Activated T-helper 17 cell treated with anti-CD3 and anti-CD28 coated beads, Interleukin-2, amount 50 U/mL, for 72 hours (primary cell): ENCODE measurements at regions not wholly inside any gene's neighbourhood (a gene's known extent, or its start where the extent isn't known, plus 50 kb on each side); places are given as distances from the start of the nearest gene placed in this dataset.

Experiments
- ATAC-seq: fragments of 150-1000 bp; cut with Tn5 transposase; replicated peaks from 2 replicates; pipeline ENCODE4 v1.10.0; 2021; ENCODE audit warnings: mild to moderate bottlenecking, moderate library complexity
- H3K27ac Mint-ChIP-seq: one replicate; pipeline ENCODE4 v1.8.0; 2022; ENCODE audit warnings: mixed read lengths
- H3K27me3 Mint-ChIP-seq: one replicate; pipeline ENCODE4 v1.8.0; 2022; ENCODE audit warnings: mixed read lengths
- H3K36me3 Mint-ChIP-seq: one replicate; pipeline ENCODE4 v1.8.0; 2022; ENCODE audit warnings: low read depth, mild to moderate bottlenecking, mixed read lengths
- H3K4me1 Mint-ChIP-seq: one replicate; pipeline ENCODE4 v1.8.0; 2022; ENCODE audit warnings: mixed read lengths
- H3K4me3 Mint-ChIP-seq: one replicate; pipeline ENCODE4 v1.8.0; 2022; ENCODE audit warnings: mild to moderate bottlenecking, mixed read lengths
- H3K9me3 Mint-ChIP-seq: one replicate; pipeline ENCODE4 v1.8.0; 2022; ENCODE audit warnings: mixed read lengths

GRCh38 chr5:106595864-106596263 is 1074.9 kb downstream of the EFNA5 start:
- no peaks in the 10 kb centered on the region for H3K4me1 Mint-ChIP-seq
- no peak overlapping the region for H3K27ac Mint-ChIP-seq
- H3K9me3 Mint-ChIP-seq = peaks cover 4% of the 10 kb centered on the region
- H3K36me3 Mint-ChIP-seq = no peaks in the 10 kb centered on the region
- H3K4me3 Mint-ChIP-seq = no peak overlapping the region
- H3K27me3 Mint-ChIP-seq = no peaks in the 10 kb centered on the region
- ATAC-seq = no peak

- H3K4me1 Mint-ChIP-seq = no peaks in the 10 kb centered on the region
Measured at GRCh38 chr5:106584268-106584667, 1086.5 kb downstream of the EFNA5 start.

GRCh38 chr5:106578736-106579135 is 1092.0 kb downstream of the EFNA5 start:
- H3K4me3 Mint-ChIP-seq = no peak overlapping the region
- no peak for ATAC-seq
- no peaks in the 10 kb centered on the region for H3K4me1 Mint-ChIP-seq
- no peak overlapping the region for H3K27ac Mint-ChIP-seq
- H3K36me3 Mint-ChIP-seq = no peaks in the 10 kb centered on the region
- no peaks in the 10 kb centered on the region for H3K27me3 Mint-ChIP-seq
- peaks cover 3% of the 10 kb centered on the region for H3K9me3 Mint-ChIP-seq

More at GRCh38 chr5:106584268-106584667, 1086.5 kb downstream of the EFNA5 start:
- H3K27ac Mint-ChIP-seq = no peak overlapping the region
- no peak overlapping the region for H3K4me3 Mint-ChIP-seq
- H3K9me3 Mint-ChIP-seq = peaks cover 5% of the 10 kb centered on the region
- no peak for ATAC-seq
- no peaks in the 10 kb centered on the region for H3K36me3 Mint-ChIP-seq
- no peaks in the 10 kb centered on the region for H3K27me3 Mint-ChIP-seq

GRCh38 chr5:106574820-106575219 is 1095.9 kb downstream of the EFNA5 start:
- ATAC-seq = no peak
- no peaks in the 10 kb centered on the region for H3K36me3 Mint-ChIP-seq
- no peak overlapping the region for H3K27ac Mint-ChIP-seq
- H3K9me3 Mint-ChIP-seq = peaks cover 3% of the 10 kb centered on the region
- H3K27me3 Mint-ChIP-seq = no peaks in the 10 kb centered on the region
- H3K4me1 Mint-ChIP-seq = no peaks in the 10 kb centered on the region
- no peak overlapping the region for H3K4me3 Mint-ChIP-seq

- H3K27me3 Mint-ChIP-seq = no peaks in the 10 kb centered on the region
- no peaks in the 10 kb centered on the region for H3K4me1 Mint-ChIP-seq
- peaks cover 4% of the 10 kb centered on the region for H3K9me3 Mint-ChIP-seq
- no peaks in the 10 kb centered on the region for H3K36me3 Mint-ChIP-seq
- no peak overlapping the region for H3K4me3 Mint-ChIP-seq
- ATAC-seq = no peak
- no peak overlapping the region for H3K27ac Mint-ChIP-seq
Measured at GRCh38 chr5:106566031-106566430, 1104.7 kb downstream of the EFNA5 start.

GRCh38 chr5:106545325-106545724 is 1125.4 kb downstream of the EFNA5 start:
- no peak overlapping the region for H3K27ac Mint-ChIP-seq
- no peak overlapping the region for H3K4me3 Mint-ChIP-seq
- no peaks in the 10 kb centered on the region for H3K27me3 Mint-ChIP-seq
- H3K9me3 Mint-ChIP-seq = no peaks in the 10 kb centered on the region
- H3K4me1 Mint-ChIP-seq = no peaks in the 10 kb centered on the region
- H3K36me3 Mint-ChIP-seq = no peaks in the 10 kb centered on the region
- ATAC-seq = no peak

GRCh38 chr5:106543330-106543729 is 1127.4 kb downstream of the EFNA5 start:
- no peak overlapping the region for H3K4me3 Mint-ChIP-seq
- ATAC-seq = no peak
- peaks cover 1% of the 10 kb centered on the region for H3K9me3 Mint-ChIP-seq
- H3K4me1 Mint-ChIP-seq = no peaks in the 10 kb centered on the region
- no peak overlapping the region for H3K27ac Mint-ChIP-seq
- no peaks in the 10 kb centered on the region for H3K36me3 Mint-ChIP-seq
- H3K27me3 Mint-ChIP-seq = no peaks in the 10 kb centered on the region

- no peak for ATAC-seq
- Mint-ChIP-seq H3K27ac (no peak overlapping the region), H3K27me3 (no peaks in the 10 kb centered on the region), H3K9me3 (peaks cover 21% of the 10 kb centered on the region), H3K36me3 (no peaks in the 10 kb centered on the region), H3K4me1 (no peaks in the 10 kb centered on the region), H3K4me3 (no peak overlapping the region)
Measured at GRCh38 chr5:106530150-106530549, 1140.6 kb downstream of the EFNA5 start.

- no peak for ATAC-seq
- no peaks in the 10 kb centered on the region for H3K4me1 Mint-ChIP-seq
- no peaks in the 10 kb centered on the region for H3K27me3 Mint-ChIP-seq
- no peak overlapping the region for H3K27ac Mint-ChIP-seq
- no peaks in the 10 kb centered on the region for H3K36me3 Mint-ChIP-seq
- peaks cover 8% of the 10 kb centered on the region for H3K9me3 Mint-ChIP-seq
- no peak overlapping the region for H3K4me3 Mint-ChIP-seq
Measured at GRCh38 chr5:106525438-106525837, 1145.3 kb downstream of the EFNA5 start.

- H3K27ac Mint-ChIP-seq = no peak overlapping the region
- H3K36me3 Mint-ChIP-seq = no peaks in the 10 kb centered on the region
- H3K9me3 Mint-ChIP-seq = peaks cover 8% of the 10 kb centered on the region
- H3K27me3 Mint-ChIP-seq = no peaks in the 10 kb centered on the region
- H3K4me3 Mint-ChIP-seq = no peak overlapping the region
- H3K4me1 Mint-ChIP-seq = no peaks in the 10 kb centered on the region
- no peak for ATAC-seq
Measured at GRCh38 chr5:106523852-106524251, 1146.9 kb downstream of the EFNA5 start.

- no peak overlapping the region for H3K4me3 Mint-ChIP-seq
- H3K4me1 Mint-ChIP-seq = no peaks in the 10 kb centered on the region
- peaks cover 5% of the 10 kb centered on the region for H3K9me3 Mint-ChIP-seq
- H3K27ac Mint-ChIP-seq = no peak overlapping the region
- ATAC-seq = no peak
- H3K27me3 Mint-ChIP-seq = no peaks in the 10 kb centered on the region
- H3K36me3 Mint-ChIP-seq = no peaks in the 10 kb centered on the region
Measured at GRCh38 chr5:106522296-106522695, 1148.4 kb downstream of the EFNA5 start.

- H3K27ac Mint-ChIP-seq = no peak overlapping the region
- H3K4me3 Mint-ChIP-seq = no peak overlapping the region
- ATAC-seq = no peak
- no peaks in the 10 kb centered on the region for H3K36me3 Mint-ChIP-seq
- peaks cover 3% of the 10 kb centered on the region for H3K9me3 Mint-ChIP-seq
- H3K4me1 Mint-ChIP-seq = no peaks in the 10 kb centered on the region
- H3K27me3 Mint-ChIP-seq = no peaks in the 10 kb centered on the region
Measured at GRCh38 chr5:106521701-106522100, 1149.0 kb downstream of the EFNA5 start.

- Mint-ChIP-seq H3K4me1 (no peaks in the 10 kb centered on the region), H3K27ac (no peak overlapping the region), H3K36me3 (no peaks in the 10 kb centered on the region), H3K4me3 (no peak overlapping the region), H3K9me3 (peaks cover 9% of the 10 kb centered on the region), H3K27me3 (no peaks in the 10 kb centered on the region)
- no peak for ATAC-seq
Measured at GRCh38 chr5:106510321-106510720, 1160.4 kb downstream of the EFNA5 start.

GRCh38 chr5:106508894-106509293 is 1161.8 kb downstream of the EFNA5 start:
- Mint-ChIP-seq H3K4me1 (no peaks in the 10 kb centered on the region), H3K36me3 (no peaks in the 10 kb centered on the region), H3K27ac (no peak overlapping the region), H3K4me3 (no peak overlapping the region), H3K9me3 (peaks cover 10% of the 10 kb centered on the region), H3K27me3 (no peaks in the 10 kb centered on the region)
- no peak for ATAC-seq

- ATAC-seq = no peak
- Mint-ChIP-seq H3K27me3 (no peaks in the 10 kb centered on the region), H3K4me3 (no peak overlapping the region), H3K4me1 (no peaks in the 10 kb centered on the region), H3K9me3 (peaks cover 8% of the 10 kb centered on the region), H3K27ac (no peak overlapping the region), H3K36me3 (no peaks in the 10 kb centered on the region)
Measured at GRCh38 chr5:106493910-106494309, 1176.8 kb downstream of the EFNA5 start.

- Mint-ChIP-seq H3K9me3 (peaks cover 4% of the 10 kb centered on the region), H3K36me3 (no peaks in the 10 kb centered on the region)
Measured at GRCh38 chr5:106489004-106489403, 1181.7 kb downstream of the EFNA5 start.

More at GRCh38 chr5:106489004-106489403, 1181.7 kb downstream of the EFNA5 start:
- no peak for ATAC-seq
- H3K27ac Mint-ChIP-seq = no peak overlapping the region
- H3K27me3 Mint-ChIP-seq = no peaks in the 10 kb centered on the region
- H3K4me1 Mint-ChIP-seq = no peaks in the 10 kb centered on the region
- no peak overlapping the region for H3K4me3 Mint-ChIP-seq
